HG03139 (cell line): ENCODE measurements at regions not wholly inside any gene's neighbourhood (a gene's known extent, or its start where the extent isn't known, plus 50 kb on each side); places are given as distances from the start of the nearest gene placed in this dataset.

Experiments used
- ATAC-seq: cut with Tn5 transposase; IDR thresholded peaks from one replicate; pipeline ENCODE4 v1.9.1; 2021; ENCODE audit not compliant: unreplicated experiment

GRCh38 chr2:75775311-75775823 is 64.7 kb upstream of the GCFC2 start:
- ATAC-seq = no peak

- no peak for ATAC-seq
These were observed 62.4 kb upstream of the GCFC2 start for GRCh38 chr2:75772908-75773630.

GRCh38 chr2:75765798-75766197 is 55.1 kb upstream of the GCFC2 start:
- no peak for ATAC-seq

- ATAC-seq = no peak
These were observed 53.9 kb upstream of the GCFC2 start for GRCh38 chr2:75764611-75765010.
